Left lung (tissue), 4 donors: ENCODE measurements at regions not wholly inside any gene's neighbourhood (a gene's known extent, or its start where the extent isn't known, plus 50 kb on each side); places are given as distances from the start of the nearest gene placed in this dataset.

Experiments used
- ATAC-seq: fragments of 200-7000 bp; cut with Tn5 transposase; one replicate; pipeline ENCODE4 v1.9.1; 2020; ENCODE audit warnings: moderate library complexity
- DNase-seq, 4 donors: peaks; one replicate each; pipeline ENCODE4 v3.0.0-alpha.2; 2013 to 2020
- H3K27ac ChIP-seq, 2 donors: fragments of 200-600 bp; sonication (generic) in 1 of 2; one replicate each; pipeline versions ENCODE4 v1.5.0 to v1.8.0; 2020 to 2021
- H3K27me3 ChIP-seq, 2 donors: fragments of 200-600 bp; sonication (generic) in 1 of 2; one replicate each; pipeline versions ENCODE4 v1.5.0 to v1.8.0; 2020 to 2021
- H3K36me3 ChIP-seq, 2 donors: fragments of 200-600 bp; sonication (generic) in 1 of 2; one replicate each; pipeline versions ENCODE4 v1.5.0 to v1.8.0; 2020 to 2021
- H3K4me1 ChIP-seq, 2 donors: fragments of 200-600 bp; one replicate each; pipeline ENCODE4 v1.8.0; 2021
- H3K4me3 ChIP-seq, 2 donors: fragments of 200-600 bp; sonication (generic) in 1 of 2; one replicate each; pipeline versions ENCODE4 v1.5.0 to v1.8.0; 2020 to 2021; ENCODE audit warnings: mild to moderate bottlenecking in 1 of 2
- H3K9me3 ChIP-seq, 2 donors: fragments of 200-600 bp; sonication (generic) in 1 of 2; one replicate each; pipeline versions ENCODE4 v1.5.0 to v1.8.0; 2020 to 2021
- CTCF ChIP-seq, 2 donors: fragments of 200-600 bp; sonication (generic) in 1 of 2; IDR thresholded peaks; one replicate each; pipeline versions ENCODE4 v1.5.0 to v1.8.0; 2021; ENCODE audit warnings: antibody characterized with exemption in 2 of 2
- intact Hi-C, 2 donors: fragments of 100-400 bp; cut with DNase I; formaldehyde crosslinking; loops; one replicate each; pipeline versions ENCODE4 v1.11.2 to v1.14.2; 2022
- donor health status: DM: no; HTN: yes; CAD: no.
- donor health status: DM: no; HTN: no; CAD: no.

DNA sequence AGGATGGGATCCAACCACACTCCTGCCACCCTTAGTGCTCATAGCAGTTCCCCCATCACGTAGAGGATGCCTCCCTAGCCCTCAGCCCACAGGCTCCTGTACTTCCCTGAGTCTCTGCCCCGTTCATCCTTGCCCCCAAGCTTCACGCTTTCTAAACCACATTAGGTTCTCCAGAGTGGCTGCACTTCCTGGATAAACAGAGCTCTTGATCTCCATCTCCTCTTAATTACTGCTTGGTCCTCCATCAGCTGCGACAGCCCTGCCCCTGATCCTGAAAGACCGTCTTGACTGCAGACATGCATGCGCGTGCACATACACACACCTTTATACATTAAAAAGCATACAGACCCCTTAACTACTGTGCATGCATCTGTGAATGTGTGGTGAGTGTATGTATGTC is 530.0 kb downstream of the BCL11B start:
- intact Hi-C loops = no loop called here
- DNase-seq = no peak
- Histone ChIP-seq H3K27me3 (peaks cover 0 to 6% of the 10 kb centered on the region in 2 donors), H3K4me3 (no peak overlapping the region), H3K27ac (no peak overlapping the region), H3K4me1 (no peaks in the 10 kb centered on the region), H3K36me3 (no peaks in the 10 kb centered on the region), H3K9me3 (no peaks in the 10 kb centered on the region)
- no peak for ATAC-seq
- TF ChIP-seq CTCF (IDR thresholded peaks at IDR 0.05) = no peak

- peaks cover 0 to 15% of the 10 kb centered on the region in 2 donors for H3K27me3 ChIP-seq
- no peaks in the 10 kb centered on the region for H3K4me1 ChIP-seq
- ATAC-seq = no peak
- H3K36me3 ChIP-seq = no peaks in the 10 kb centered on the region
- no peak overlapping the region for H3K27ac ChIP-seq
- no peak overlapping the region for H3K4me3 ChIP-seq
- no peak for DNase-seq
- intact Hi-C loops = no loop called here
- no peaks in the 10 kb centered on the region for H3K9me3 ChIP-seq
- TF ChIP-seq CTCF (IDR thresholded peaks at IDR 0.05) = no peak
Measured at GRCh38 chr14:98743536-98743935, 528.5 kb downstream of the BCL11B start.

GRCh38 chr14:98748966-98749365 is 523.0 kb downstream of the BCL11B start:
- ATAC-seq = no peak
- Histone ChIP-seq H3K4me3 (no peak overlapping the region), H3K4me1 (no peaks in the 10 kb centered on the region), H3K27ac (no peak overlapping the region), H3K27me3 (peaks cover 0 to 17% of the 10 kb centered on the region in 2 donors), H3K9me3 (no peaks in the 10 kb centered on the region), H3K36me3 (no peaks in the 10 kb centered on the region)
- intact Hi-C loops = no loop called here
- DNase-seq = no peak
- no peak for TF ChIP-seq CTCF (IDR thresholded peaks at IDR 0.05)

- ATAC-seq = no peak
- TF ChIP-seq CTCF (IDR thresholded peaks at IDR 0.05) = no peak
- peaks cover 0 to 17% of the 10 kb centered on the region in 2 donors for H3K27me3 ChIP-seq
- no peaks in the 10 kb centered on the region for H3K36me3 ChIP-seq
- no peak for DNase-seq
- intact Hi-C loops = no loop called here
- no peak overlapping the region for H3K4me3 ChIP-seq
- H3K27ac ChIP-seq = no peak overlapping the region
- H3K9me3 ChIP-seq = peaks cover 0 to 14% of the 10 kb centered on the region in 2 donors
- no peaks in the 10 kb centered on the region for H3K4me1 ChIP-seq
Measured at GRCh38 chr14:98751110-98751509, 520.9 kb downstream of the BCL11B start.

- ATAC-seq (no peak), DNase-seq (no peak)
- intact Hi-C loops = no loop called here
- H3K36me3 ChIP-seq = no peaks in the 10 kb centered on the region
- TF ChIP-seq CTCF (IDR thresholded peaks at IDR 0.05) = no peak
- H3K27me3 ChIP-seq = peaks cover 0 to 10% of the 10 kb centered on the region in 2 donors
- H3K4me3 ChIP-seq = no peak overlapping the region
- no peak overlapping the region for H3K27ac ChIP-seq
- H3K4me1 ChIP-seq = no peaks in the 10 kb centered on the region
- H3K9me3 ChIP-seq = peaks cover 0 to 14% of the 10 kb centered on the region in 2 donors
Measured at GRCh38 chr14:98752660-98753059, 519.3 kb downstream of the BCL11B start.
